ENCODE measurements at regions not wholly inside any gene's neighbourhood (a gene's known extent, or its start where the extent isn't known, plus 50 kb on each side); places are given as distances from the start of the nearest gene placed in this dataset.

GRCh38 chr12:18905134-18905533 is 167.2 kb downstream of the CAPZA3 start:
- TF ChIP-seq CTCF (IDR thresholded peaks at IDR 0.05) (no peak), POLR2A (IDR thresholded peaks at IDR 0.05) (no peak)
